OCI-LY1 (cell line): ENCODE measurements at regions not wholly inside any gene's neighbourhood (a gene's known extent, or its start where the extent isn't known, plus 50 kb on each side); places are given as distances from the start of the nearest gene placed in this dataset.

Experiments used
- H2AFZ ChIP-seq: fragments of 200-600 bp; sonication (generic), shearing (Covaris generic); 2 replicates; pipeline ENCODE4 v1.6.0; 2014; ENCODE audit warnings: antibody characterized with exemption, mild to moderate bottlenecking, low read length
- H3F3A ChIP-seq: fragments of 200-600 bp; sonication (generic), shearing (Covaris generic); 2 replicates; pipeline ENCODE4 v1.6.0; 2014; ENCODE audit warnings: mild to moderate bottlenecking, antibody characterized with exemption, low read length, moderate library complexity; ENCODE audit not compliant: insufficient read depth
- H3K27ac ChIP-seq: fragments of 200-600 bp; sonication (generic); 2 replicates; pipeline ENCODE4 v1.5.1; 2014; ENCODE audit warnings: low read length, mixed run types, mild to moderate bottlenecking, low read depth; ENCODE audit not compliant: poor library complexity, severe bottlenecking
- H3K27me3 ChIP-seq: fragments of 200-600 bp; sonication (generic); 2 replicates; pipeline ENCODE4 v1.6.0; 2014; ENCODE audit warnings: antibody characterized with exemption, mild to moderate bottlenecking, low read length, moderate library complexity; ENCODE audit not compliant: insufficient read depth
- H3K36me3 ChIP-seq: fragments of 200-600 bp; sonication (generic); 2 replicates; pipeline ENCODE4 v1.6.1; 2014; ENCODE audit warnings: mild to moderate bottlenecking, antibody characterized with exemption, low read length, moderate library complexity, mixed read lengths; ENCODE audit not compliant: insufficient read depth
- H3K4me1 ChIP-seq: fragments of 200-600 bp; sonication (generic); 2 replicates; pipeline ENCODE4 v1.5.1; 2014; ENCODE audit warnings: mild to moderate bottlenecking, low read length, moderate library complexity; ENCODE audit not compliant: insufficient read depth, severe bottlenecking
- H3K4me2 ChIP-seq: fragments of 200-600 bp; sonication (generic), shearing (Covaris generic); 2 replicates; pipeline ENCODE4 v1.6.1; 2014; ENCODE audit warnings: low read length
- H3K4me3 ChIP-seq: fragments of 200-600 bp; sonication (generic); 2 replicates; pipeline ENCODE4 v1.5.1; 2014; ENCODE audit warnings: low read length, low read depth, mild to moderate bottlenecking, mixed read lengths; ENCODE audit not compliant: poor library complexity, severe bottlenecking
- H3K79me2 ChIP-seq: fragments of 200-600 bp; shearing (Covaris generic); 2 replicates; pipeline ENCODE4 v1.6.1; 2016; ENCODE audit warnings: mixed run types, low read length, mixed read lengths; ENCODE audit not compliant: insufficient read depth
- H3K9ac ChIP-seq: fragments of 200-600 bp; sonication (generic), shearing (Covaris generic); 2 replicates; pipeline ENCODE4 v1.6.1; 2014; ENCODE audit warnings: mild to moderate bottlenecking, low read length, mixed read lengths
- H3K9me2 ChIP-seq: fragments of 200-600 bp; sonication (generic), shearing (Covaris generic); 2 replicates; pipeline ENCODE4 v1.6.1; 2014; ENCODE audit warnings: low read depth, mild to moderate bottlenecking, low read length, mixed read lengths
- H3K9me3 ChIP-seq: fragments of 200-600 bp; shearing (Covaris generic); 2 replicates; pipeline ENCODE4 v1.6.1; 2014; ENCODE audit warnings: low read length, mixed read lengths
- H4K20me1 ChIP-seq: fragments of 200-600 bp; sonication (generic), shearing (Covaris generic); 2 replicates; pipeline ENCODE4 v1.6.0; 2016; ENCODE audit warnings: mild to moderate bottlenecking, low read length; ENCODE audit not compliant: insufficient read depth
- EZH2 ChIP-seq: fragments of 200-600 bp; sonication (generic), shearing (Covaris generic); IDR thresholded peaks from 2 replicates; pipeline ENCODE4 v1.8.0; 2017; ENCODE audit warnings: borderline replicate concordance, mixed run types, mild to moderate bottlenecking, antibody characterized with exemption, low read length, moderate library complexity, mixed read lengths
- TF ChIP-seq, protein P1 (sequence below): fragments of 200-600 bp; sonication (generic), shearing (Covaris generic); IDR thresholded peaks from 2 replicates; pipeline ENCODE4 v1.5.1; 2017; ENCODE audit warnings: mild to moderate bottlenecking, antibody characterized with exemption, low read length, moderate library complexity, mixed read lengths

DNA sequence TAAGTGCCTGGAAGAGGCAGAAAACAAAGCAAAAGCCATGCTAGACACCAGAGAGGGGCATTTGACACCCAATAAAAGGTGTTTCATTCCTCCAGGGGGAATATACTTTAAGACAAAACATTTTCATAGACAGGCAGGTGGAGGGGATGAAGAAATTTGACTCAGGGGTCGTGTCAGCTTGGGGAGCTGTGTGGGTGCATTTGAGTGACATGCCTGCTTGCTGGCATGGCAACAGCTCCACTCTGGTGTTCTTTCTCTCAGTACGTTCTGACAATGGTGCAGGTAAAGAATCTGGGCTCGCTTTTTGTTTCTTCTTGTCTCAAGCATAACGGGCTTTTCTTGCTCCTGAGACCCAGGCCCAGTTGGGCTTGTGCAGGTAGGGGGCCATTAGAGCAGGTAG, 292.9 kb upstream of the ATP10A start:
- Histone ChIP-seq H3K27me3 (no peaks in the 10 kb centered on the region), H2AFZ (no peak overlapping the region), H3K79me2 (no peaks in the 10 kb centered on the region), H3K36me3 (no peaks in the 10 kb centered on the region), H3K4me1 (no peaks in the 10 kb centered on the region), H3F3A (no peaks in the 10 kb centered on the region), H4K20me1 (no peaks in the 10 kb centered on the region), H3K4me3 (no peak overlapping the region), H3K27ac (no peak overlapping the region), H3K4me2 (no peak overlapping the region), H3K9ac (no peak overlapping the region), H3K9me3 (no peaks in the 10 kb centered on the region), H3K9me2 (no peaks in the 10 kb centered on the region)
- TF ChIP-seq, protein P1, sequence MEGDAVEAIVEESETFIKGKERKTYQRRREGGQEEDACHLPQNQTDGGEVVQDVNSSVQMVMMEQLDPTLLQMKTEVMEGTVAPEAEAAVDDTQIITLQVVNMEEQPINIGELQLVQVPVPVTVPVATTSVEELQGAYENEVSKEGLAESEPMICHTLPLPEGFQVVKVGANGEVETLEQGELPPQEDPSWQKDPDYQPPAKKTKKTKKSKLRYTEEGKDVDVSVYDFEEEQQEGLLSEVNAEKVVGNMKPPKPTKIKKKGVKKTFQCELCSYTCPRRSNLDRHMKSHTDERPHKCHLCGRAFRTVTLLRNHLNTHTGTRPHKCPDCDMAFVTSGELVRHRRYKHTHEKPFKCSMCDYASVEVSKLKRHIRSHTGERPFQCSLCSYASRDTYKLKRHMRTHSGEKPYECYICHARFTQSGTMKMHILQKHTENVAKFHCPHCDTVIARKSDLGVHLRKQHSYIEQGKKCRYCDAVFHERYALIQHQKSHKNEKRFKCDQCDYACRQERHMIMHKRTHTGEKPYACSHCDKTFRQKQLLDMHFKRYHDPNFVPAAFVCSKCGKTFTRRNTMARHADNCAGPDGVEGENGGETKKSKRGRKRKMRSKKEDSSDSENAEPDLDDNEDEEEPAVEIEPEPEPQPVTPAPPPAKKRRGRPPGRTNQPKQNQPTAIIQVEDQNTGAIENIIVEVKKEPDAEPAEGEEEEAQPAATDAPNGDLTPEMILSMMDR: no peak
- no peak for TF ChIP-seq EZH2

DNA sequence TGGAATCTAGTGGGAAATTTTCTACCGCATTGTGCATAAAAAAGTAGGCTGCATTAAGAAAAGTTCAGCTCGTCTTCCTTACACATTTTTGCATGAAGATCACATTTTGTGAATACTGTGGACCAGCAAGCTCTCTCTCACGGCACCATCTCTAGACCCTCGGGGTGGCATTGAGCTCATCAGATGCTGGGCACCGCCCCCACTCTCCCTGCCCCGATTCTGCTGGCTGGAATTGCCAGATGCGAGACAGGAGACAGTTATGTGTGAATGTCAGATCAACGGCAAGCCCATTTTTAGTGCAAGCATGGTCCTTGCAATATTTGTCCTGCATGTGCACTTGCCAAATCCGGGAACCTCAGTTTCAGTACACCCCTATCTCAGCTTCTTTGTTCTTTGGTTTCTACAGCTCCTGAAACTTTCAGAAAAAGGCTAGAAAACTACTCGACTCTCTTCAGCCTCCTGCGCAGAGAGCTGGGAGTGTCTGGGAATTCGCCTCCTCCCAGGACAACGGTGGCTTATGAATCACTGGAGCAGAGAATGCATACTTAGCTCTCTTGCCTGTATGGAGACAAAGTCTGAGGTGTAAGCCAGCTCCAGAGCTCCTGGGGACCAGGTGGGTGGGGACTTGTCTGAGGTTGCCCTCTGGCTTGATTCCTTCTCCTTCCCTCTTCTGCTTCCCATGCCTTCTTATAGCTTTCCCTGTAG, 285.2 kb upstream of the ATP10A start:
- Histone ChIP-seq H4K20me1 (no peaks in the 10 kb centered on the region), H3K9me3 (no peaks in the 10 kb centered on the region), H3K4me3 (no peak overlapping the region), H3K36me3 (no peaks in the 10 kb centered on the region), H3K4me2 (no peak overlapping the region), H3K79me2 (no peaks in the 10 kb centered on the region), H3K4me1 (no peaks in the 10 kb centered on the region), H3K9ac (no peak overlapping the region), H3K27me3 (no peaks in the 10 kb centered on the region), H2AFZ (no peak overlapping the region), H3K27ac (no peak overlapping the region), H3F3A (no peaks in the 10 kb centered on the region), H3K9me2 (no peaks in the 10 kb centered on the region)
- TF ChIP-seq, protein P1: no peak
- TF ChIP-seq EZH2: no peak

DNA sequence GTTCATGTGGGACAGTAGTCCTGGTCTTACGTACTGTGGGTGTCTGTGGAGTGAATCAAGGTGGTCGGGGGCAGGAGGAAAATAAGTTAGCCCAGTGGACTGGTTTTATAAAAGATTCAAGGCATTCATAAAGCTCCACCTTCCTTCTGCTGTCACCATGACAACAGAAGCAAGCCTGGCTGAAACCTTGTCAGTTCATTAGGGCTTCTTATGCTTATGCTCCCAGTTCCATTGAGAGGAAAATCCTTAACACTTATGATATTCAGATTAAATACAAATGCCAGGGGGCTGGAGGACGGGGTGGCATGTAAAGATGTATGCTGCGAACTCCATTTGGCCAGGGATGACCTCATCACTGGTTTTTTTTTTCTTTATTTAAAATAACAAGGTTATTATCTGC, 283.1 kb upstream of the ATP10A start:
- Histone ChIP-seq H3K4me1 (no peaks in the 10 kb centered on the region), H3K9ac (no peak overlapping the region), H3K9me3 (no peaks in the 10 kb centered on the region), H4K20me1 (no peaks in the 10 kb centered on the region), H3K4me3 (no peak overlapping the region), H3F3A (no peaks in the 10 kb centered on the region), H3K27ac (no peak overlapping the region), H3K79me2 (no peaks in the 10 kb centered on the region), H3K27me3 (no peaks in the 10 kb centered on the region), H2AFZ (no peak overlapping the region), H3K36me3 (no peaks in the 10 kb centered on the region), H3K9me2 (no peaks in the 10 kb centered on the region), H3K4me2 (no peak overlapping the region)
- TF ChIP-seq EZH2: no peak
- TF ChIP-seq, protein P1: no peak
